ENCODE measurements at regions not wholly inside any gene's neighbourhood (a gene's known extent, or its start where the extent isn't known, plus 50 kb on each side); places are given as distances from the start of the nearest gene placed in this dataset.
A peak's percentile ranks its signal among the peaks of the same experiment; 100 is the strongest.

DNA sequence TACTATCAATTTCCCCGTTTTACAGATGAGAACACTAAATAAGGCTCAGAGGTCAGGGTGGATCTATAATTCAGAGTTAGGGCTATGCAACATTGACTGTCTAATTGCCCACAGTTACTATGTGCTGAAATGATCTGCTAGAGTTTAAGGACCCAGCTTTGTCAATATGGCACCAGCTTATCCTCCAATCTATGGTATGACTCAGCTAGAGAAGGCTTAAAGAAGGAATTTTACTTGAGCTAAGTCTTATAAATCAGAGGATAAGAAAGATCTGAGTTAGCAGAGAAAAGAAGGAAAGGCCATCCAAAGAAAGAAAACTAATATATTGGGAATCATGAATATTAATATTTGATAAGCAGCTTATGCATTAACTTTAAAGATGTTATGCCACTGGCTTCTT is 78.1 kb downstream of the ASB9 start:
- no peak for DNase-seq

DNA sequence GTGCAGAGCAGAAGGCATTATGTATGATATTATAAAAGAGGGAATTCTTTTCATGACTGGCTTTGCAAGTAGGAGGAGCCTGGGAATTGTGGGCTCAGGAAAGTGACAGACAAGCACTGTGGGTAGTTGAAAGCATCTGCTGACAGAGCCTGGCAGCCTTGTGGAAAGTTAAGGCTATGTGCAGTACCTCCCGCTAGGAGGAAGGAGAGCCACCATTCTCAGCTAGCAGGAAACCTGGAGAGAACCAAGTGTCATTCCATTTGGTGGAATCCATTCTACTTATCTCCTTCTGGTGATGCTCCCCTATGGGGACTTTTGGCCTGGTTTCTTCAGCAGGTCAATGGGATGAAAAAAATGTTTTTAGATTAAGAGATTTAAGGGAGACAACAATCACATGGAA is 81.8 kb downstream of the ASB9 start:
- DNase-seq = no peak

DNA sequence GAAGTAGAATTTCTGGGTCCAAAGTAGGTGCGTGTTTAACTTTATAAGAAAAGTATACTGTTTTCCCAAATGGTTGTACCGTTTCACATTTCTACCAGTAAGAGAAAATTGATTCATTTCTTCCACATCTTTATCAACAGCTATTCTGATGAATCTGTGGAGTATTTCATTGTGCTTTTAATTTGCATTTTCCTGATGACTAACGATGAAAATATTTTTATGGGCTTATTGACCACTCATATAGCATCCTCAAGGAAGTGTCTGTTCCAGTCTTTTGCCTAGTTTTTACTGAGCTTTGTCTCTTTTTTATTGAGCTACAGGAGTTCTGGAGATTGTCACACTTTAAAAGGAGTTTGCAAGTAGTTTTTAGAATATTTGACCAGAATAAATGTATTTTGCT is 92.6 kb downstream of the ASB9 start:
- no peak for DNase-seq

DNA sequence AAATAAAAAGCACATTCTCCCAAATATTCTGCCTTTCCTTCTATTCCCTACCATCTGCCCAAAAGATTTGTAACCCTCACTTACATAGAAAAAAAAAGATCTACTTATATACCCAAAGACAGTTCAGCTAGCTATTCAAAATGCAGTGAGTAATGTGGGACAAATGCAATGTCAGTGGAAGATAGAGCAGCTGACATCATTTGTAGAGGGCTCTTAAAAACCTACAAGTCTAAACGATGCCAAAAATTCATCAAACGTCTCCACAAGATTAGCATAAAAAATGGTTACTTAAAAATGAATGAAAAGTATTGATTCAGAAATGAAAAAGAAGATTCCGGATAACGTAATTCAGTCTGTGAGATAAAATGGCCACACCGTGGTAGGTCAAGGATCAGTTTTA is 96.5 kb downstream of the ASB9 start:
- no peak for DNase-seq

DNA sequence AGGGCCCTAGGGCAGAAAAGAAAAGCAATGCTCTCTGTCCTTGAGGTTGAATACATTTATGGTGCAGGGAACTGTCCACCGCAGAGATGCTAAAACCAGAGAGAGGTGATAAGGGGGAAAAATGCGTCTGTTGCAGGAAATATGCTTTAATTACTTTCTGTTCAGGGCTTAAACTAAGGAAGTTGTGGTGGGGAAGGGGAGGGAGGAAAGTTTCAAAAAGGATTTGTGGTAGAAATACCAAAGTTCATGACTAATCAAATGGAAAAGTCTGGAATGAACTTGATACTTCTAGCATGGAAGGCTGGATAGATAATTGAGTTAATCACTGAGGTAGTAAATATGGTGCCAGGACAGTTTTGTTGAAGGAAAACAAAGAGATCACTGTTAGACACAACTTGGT is 99.0 kb downstream of the ASB9 start:
- DNase-seq = no peak

DNA sequence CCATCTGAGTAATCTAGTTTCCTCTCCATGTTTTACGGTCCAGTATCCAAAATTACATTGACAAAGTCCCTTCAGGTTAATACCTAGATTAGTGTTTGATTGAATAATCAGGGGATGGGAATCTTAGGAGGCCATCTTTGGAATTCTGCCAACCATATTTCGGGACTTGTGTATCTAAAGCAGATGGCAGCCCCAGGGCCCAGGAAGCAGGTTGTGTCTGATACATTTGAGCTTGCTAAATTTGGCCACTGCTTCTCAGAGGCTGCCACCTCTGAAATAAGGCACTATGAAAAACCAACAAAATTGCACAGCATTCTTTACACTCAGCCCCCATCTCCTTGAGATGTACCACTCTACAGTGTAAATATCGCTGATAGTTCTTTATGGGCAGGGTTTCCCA is 102.1 kb downstream of the ASB9 start:
- no peak for DNase-seq

DNA sequence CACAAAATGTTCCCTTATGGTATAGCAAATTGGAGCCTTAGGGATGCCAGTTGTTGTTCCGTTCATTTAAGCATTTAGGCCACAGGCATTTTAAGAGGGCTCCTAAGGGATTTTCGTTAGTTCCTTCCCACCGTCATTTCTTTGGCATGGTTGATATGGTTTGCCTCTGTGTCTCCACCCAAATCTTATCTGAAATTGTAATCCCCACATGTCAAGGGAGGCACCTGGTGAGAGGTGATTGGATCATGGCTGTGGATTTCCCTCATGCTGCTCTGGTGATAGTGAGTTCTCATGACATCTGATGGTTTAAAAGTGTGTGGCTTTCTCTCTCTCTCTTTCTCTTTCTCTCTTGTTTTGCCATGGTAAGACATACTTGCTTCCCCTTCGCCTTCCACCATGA is 104.1 kb downstream of the ASB9 start:
- DNase-seq = no peak

DNA sequence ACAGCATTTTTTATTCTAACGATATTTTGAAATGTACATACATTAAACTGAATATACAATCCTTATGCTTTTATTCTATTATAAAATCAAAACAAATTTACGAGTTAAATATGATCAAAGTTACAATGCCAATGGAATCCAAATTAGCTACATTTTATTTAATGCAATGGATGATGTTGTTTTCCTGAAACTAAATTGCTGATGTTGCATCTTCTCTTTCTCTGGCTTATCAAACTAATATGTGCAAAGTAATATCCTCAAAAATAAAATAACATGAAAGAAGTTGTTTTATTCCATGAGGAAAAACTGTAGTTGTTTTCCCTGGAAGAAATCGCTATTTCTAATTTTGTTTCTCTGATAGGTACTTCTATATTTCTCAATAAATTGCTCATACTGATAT is 106.8 kb downstream of the ASB9 start:
- DNase-seq = no peak

DNA sequence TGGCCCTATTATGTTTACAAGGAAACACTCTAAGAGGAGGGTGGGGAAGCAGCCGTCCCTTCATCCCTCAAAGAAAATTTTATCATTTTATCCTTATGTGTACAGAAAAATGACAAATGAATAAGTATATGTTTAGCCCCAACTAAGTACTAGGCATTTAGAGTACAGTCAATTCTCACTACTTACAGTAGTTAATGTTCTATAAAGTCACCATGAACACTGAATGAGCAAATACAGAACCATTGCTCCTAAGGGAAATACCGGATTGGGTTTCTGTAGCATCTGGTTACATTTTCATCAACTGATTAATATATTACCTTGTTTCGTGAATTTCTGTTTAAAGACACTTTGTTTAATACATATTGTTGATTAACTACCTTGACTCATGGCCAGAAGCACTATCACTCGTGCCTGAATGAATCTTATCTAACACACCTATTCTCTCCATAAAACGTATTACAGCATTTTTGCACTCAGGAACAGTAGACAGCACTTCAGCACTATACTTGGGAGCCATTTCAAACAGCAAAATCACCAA is 109.3 kb downstream of the ASB9 start:
- no peak for DNase-seq

DNA sequence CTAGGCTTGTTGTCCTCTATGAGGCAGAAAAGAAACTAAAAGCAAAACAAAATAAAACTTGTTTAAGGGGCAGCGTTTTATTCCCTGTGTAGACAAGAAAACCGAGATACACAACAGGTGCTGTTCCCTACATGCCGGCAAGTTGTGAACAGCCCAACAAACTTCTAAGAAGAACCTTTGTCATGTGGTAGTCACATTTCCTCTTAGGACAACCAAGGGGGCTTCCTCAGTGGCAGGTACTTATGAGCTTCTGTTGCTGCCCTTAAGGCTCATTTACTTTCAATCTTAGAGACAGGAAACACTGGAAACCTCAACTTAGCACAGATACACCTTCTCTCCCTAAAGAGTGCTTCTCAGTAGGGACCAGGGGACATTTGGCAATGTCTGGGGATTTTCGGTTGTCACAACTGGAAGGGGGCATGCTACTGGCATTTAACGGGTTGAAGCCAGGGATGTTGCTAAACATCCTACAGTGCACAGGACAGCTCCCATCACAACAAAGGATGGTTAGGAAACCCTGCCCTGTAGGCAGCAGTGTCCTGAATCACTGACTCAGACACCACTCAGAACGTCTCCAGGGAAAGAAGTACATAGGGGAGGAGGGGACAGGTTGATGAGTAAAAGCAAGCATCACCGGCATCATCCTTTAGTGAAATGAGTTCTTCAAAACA is 111.0 kb downstream of the ASB9 start:
- no peak for DNase-seq

DNA sequence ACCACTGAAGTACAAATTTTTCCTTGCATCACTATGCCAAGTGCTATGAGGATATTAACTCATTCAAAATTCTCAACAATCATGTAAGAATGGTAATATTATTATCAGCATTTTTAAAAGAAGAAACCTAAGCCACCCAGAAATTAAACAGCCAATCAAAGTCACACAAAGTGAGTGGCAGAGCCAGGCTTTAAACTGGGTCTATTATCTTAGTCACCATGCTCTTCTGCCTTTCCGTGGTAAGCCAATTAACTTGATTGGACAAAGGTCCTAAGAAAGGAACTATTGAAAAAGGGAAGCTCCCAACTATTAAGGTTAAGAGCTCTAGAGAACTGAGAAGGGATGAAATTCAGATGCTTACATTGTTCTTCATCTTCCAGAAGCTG is 111.5 kb downstream of the ASB9 start:
- DNase-seq = peak in 1 of 2 donors; percentile 30

DNA sequence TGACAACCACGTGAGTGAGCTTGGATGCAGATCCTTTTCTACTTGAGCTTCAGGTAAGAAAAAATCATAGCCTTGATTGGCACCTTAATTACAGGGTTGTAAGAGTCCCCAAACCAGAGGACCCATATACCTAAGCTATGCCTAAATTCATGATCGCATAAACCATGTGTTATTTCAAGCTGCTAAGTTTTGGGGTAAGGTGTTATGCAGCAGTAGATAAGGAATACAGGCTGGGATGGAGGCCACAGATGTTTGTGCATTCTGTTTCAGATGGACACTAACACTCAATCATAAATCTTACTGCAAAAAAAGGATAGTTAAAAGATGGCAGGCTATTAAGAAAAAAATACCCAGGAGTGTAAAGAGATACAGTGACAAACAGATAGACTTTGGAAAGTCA is 112.3 kb downstream of the ASB9 start:
- no peak for DNase-seq

DNA sequence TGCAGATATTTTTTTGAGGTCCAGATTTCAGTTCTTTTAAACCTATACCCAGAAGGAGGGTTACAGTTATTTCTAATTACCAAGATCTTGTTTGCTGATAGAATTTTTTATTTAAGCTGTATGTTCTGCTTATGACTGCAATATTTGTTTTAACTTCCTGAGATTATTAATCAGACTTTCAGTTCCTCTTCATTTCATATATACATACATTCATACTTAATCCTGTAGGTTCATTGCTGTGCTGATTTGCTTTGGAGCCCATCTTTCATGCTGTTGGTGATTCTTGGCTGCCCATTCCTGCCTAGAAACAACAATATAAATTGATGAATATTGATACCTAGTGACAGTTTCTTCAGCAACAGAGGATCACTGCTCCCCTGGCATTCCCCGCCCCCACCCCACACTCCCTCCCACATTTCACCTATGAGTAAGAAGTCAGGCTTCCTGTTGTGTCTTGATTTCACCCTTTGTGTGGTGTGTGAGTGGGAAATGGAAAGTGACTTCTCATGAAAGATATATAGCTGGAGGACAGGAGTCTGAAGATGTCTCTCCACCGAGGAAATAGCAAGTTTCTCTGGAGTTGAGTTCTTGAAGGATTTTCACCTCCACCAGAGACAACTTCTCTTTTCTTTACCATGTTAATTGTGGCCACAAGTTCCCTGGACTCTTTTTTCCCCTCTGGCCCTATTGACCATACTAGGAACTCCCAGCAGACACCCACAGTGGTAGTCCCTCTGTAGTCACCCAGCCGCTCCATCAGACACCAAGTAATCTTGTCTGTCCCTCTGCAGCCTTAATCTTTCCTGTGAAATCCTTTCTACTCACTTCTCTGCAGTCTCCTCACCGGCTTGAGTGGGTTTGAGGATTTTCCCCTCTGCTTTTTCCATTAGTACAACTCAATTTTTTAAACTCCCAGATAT is 118.4 kb downstream of the ASB9 start:
- peak; percentile 57 to 67 for DNase-seq

DNA sequence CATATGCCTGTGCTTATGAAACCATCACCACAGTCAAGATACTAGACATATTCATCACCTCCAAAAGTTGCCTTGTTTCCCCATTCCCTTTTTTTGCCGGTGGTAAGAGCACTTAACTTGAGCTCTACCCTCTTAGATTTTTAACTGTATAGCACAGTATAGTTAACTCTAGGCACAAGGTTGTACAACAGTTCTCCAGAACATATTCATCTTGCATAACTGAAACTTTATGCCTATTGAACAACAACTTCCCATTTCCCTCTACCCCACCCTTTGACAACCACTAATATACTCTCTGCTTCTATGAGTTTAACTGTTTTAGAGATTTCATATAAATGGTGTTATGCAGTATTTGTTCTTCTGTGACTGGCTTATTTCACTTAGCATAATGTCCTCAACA is 119.3 kb downstream of the ASB9 start:
- DNase-seq = peak; percentile 38 to 71

DNA sequence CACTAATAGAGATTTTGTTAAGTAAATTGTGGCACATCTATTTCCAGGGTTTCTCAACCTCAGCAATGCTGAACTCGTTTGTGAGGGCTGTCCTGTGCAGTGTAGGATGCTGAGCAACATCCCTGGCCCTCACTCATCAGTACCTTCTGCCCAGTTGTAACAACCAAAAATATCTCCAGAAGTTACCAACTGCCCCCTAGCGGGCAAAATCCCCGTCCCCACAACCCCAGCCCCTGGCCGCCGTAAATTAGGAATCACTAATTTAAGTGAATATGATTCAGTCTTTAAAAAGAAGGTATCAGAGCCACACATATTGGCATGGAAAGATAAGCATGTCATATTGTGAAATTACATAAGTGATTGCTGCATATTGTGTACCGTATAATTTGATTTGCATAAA is 123.4 kb downstream of the ASB9 start:
- no peak for DNase-seq

DNA sequence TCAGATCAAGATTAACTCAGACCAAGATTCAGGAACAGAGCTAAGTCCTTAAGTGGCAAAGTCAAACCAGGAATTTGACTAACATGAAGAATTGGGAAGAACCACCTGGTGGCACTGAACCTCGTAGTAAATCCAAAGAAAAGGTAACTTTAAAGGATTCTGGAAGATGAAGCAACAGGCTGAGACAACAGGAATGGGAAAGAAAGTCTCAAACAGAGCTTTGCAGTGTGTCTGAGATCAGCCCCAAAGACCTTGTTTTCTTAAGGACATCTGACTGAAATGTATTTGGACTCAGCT is 126.1 kb downstream of the ASB9 start:
- no peak for DNase-seq

DNA sequence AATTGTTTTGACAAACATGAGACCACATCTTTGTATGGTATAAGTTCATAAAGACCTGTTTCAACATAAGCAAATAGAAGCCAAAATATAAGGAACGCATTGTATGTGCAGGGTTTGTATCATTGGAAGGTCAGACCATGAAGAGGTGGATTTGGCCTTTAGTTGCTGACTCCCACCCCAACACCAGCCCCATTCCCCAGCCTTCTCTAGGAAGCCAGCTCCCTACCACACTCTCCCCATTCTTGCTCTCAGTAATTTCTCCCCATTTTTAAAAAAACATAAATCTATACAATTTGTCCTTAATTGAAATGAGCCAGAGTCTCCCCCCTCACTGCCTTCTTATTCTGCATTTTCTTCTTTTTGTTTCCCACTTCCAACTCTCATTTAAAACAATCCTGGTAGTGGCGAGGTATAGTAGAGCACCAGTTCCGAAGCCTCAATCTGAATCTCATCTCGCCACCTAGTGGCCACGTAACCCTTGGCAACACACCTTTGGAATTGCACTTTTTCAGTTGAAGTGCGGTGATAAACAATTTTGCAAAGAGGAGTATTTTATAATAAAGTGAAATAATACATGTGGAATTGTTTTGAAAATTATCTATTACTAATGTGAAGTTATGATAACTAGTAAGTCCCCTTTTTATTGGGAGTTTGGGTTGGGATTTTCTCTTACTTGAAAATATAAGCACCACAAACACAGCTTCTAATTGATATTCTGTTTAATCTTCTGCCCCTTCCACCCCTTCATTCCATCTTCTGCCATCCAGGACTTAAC is 126.6 kb downstream of the ASB9 start:
- DNase-seq = peak in 1 of 2 donors; percentile 10

DNA sequence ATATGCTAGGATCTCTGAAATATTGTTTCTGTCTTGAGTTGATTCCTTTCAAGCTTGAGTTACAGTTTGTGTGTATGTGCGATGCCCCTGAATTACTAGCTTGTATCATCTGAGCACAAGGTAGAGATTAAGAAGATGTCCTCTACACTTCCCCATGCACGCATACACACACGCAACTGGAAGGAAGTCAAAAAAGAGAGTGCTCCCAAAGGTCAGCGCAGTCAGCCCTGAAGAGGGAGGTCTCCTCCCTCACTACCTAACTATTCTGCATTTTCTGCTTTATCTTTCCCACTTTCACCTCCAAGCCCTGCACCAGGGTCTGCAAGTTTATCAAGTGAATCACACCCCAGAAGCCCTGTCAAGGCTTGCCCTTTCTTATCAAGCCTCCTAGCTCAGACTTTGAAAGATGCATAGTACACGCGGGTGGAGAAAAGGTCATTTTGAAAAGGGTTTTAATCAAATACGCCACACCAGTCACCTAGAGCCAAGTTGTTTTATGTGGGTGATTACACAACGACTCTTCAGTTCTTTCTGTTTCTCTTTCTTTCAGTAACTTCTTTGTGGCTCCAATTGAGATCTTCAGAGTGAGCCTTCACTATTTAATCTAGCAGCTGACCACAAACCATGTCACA is 127.7 kb downstream of the ASB9 start:
- no peak for DNase-seq

DNA sequence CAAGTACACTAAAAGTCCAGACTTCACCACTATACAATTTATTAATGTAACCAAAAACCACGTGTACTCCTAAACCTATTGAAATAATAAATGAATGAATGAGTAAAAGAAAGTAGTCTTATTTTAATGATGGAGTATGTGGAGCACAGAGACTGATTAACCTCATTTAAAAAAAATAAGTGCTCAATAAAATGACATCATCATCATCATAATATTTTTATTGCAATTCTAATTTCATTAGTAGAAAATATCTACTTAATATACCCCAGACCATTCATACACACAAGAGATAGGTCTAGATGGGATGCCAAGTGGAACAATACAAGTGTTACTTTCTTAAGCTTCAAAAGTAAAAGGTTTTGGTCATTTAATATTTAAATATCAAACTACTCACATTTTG is 133.1 kb downstream of the ASB9 start:
- no peak for DNase-seq

DNA sequence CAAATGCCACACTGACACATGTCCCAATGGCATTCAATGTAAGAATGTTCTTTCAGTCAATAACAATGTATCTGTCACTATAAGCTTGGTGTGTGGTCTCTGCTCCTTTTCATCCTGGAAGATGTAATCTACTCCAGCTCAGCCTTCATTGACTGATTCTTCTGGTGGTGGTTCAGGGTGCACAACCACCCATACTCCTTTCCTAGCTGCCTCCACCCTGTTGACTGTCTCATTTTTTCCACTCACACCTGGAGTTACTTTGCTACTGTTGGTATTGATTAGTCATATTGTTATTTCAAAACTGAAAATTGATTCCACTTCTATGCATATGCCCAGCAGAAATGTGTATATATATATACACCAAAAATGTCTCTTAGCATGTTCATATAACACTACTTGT is 140.5 kb downstream of the ASB9 start:
- DNase-seq = no peak

DNA sequence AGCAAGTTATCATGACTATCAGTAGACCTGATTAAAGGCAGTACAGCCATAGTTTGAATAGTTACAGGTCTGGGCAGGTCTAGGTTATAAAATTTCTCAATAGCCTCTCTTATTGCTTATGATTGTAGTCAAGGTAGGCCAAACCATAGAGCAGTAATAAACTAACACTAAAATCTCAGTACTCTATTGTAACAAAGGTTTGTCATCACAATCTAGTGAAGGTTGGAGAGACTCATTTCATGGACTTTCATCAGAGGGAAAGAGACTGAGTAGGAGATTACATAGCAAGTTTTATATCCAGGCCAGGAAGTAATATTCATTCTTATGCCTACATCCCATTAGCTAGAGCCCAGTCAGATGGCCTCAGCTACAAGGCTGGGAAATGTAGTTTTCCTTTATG is 141.0 kb downstream of the ASB9 start:
- no peak for DNase-seq

DNA sequence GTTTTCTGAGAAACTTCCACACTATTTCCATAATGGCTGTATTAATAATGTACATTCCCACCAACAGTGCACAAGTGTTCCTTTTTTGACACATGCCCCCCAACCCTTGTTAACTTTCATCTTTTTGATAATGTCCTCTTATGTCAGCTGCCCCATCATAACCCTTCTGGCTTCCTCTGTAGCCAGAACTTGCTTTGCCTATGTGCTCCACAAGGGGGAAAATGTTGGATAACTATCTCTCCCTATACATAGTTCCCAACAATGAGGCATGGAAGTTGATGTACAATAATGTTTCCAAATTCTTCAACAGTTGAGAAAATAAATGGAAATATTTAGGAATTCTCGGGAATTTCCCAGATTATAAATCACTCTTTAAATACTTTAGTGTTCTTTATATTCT is 142.9 kb downstream of the ASB9 start:
- DNase-seq = no peak

DNA sequence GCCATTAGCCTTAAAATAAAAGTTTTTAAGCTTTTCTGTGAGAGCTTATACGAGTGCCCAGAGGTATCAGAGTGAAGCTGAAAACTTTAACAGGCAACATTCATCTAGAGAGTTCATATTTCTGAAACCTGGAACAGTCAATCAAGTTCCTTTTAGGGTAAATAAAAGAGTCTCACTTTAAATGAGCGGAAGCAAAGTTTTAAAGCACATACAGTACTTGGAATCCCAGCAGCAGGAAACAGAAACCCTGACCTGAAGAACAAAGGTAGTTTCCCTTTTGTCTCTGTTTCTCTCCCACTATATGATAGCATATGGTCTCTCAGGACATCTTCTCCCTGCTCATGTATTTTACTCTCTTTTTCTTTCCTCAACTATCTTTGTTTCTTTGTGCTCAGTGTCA is 153.0 kb downstream of the ASB9 start:
- no peak for DNase-seq

Measured in inflammatory macrophage (primary cell).